AML-193 (cell line): ENCODE measurements at regions not wholly inside any gene's neighbourhood (a gene's known extent, or its start where the extent isn't known, plus 50 kb on each side); places are given as distances from the start of the nearest gene placed in this dataset.
A peak's percentile ranks its signal among the peaks of the same experiment; 100 is the strongest.

Experiments used
- DNase-seq, 2 experiments: peaks; one replicate each; lab custom pipeline; 2025; lab: John Stamatoyannopoulos, UW

DNA sequence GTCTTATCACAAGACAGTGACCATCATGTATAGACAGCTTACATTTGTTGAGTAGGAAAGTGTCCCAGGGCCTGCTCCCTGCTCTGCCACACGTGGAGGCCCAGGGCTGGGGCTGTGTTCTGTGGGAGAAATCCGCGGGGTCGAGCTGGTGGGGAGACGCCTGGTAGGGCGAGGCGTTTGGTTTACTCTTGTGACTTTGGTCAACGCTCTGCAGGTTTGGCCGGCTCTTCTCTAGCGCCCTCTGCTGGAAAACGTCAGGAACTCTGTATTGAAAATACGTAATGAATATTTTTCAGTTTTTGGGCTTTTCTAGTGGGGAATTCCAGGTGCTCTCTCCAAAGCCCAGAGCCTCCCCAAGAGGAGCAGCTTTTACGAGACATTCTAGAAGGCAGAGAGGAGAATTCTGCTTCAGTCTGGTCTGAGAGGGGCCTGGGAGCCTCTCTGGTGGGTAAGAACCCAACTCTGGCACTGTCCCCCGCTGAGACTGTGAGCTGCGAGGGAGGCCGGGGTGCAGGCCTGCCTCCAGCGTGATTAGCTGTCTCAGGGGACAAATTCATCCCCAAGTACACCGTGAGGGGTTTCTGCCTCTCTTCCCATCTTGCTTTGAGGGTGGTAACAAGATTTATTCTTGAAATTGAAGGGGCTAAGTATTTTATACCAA, 112.6 kb upstream of the RALGAPA2 start:
- DNase-seq: peak; percentile 60 to 68

DNA sequence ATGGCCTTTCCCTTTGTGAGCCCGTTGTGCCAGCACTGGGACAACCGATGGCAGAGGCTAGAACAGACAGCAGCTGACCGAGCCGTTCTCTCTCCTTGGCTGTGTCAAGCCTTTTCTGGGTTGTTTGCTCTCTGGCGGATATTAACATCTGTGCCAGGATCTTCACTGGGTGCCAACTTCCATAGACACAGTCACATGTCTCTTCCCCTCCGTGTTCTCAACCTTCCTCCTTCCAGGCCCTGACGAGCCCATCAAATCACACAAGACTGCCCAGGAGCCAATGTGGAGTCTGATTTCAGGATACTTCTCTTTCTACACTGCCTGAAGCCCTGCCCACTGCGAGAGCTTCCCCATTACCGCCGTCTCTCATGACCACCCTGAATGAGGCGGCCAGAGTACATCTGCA, 111.0 kb upstream of the RALGAPA2 start:
- no peak for DNase-seq

DNA sequence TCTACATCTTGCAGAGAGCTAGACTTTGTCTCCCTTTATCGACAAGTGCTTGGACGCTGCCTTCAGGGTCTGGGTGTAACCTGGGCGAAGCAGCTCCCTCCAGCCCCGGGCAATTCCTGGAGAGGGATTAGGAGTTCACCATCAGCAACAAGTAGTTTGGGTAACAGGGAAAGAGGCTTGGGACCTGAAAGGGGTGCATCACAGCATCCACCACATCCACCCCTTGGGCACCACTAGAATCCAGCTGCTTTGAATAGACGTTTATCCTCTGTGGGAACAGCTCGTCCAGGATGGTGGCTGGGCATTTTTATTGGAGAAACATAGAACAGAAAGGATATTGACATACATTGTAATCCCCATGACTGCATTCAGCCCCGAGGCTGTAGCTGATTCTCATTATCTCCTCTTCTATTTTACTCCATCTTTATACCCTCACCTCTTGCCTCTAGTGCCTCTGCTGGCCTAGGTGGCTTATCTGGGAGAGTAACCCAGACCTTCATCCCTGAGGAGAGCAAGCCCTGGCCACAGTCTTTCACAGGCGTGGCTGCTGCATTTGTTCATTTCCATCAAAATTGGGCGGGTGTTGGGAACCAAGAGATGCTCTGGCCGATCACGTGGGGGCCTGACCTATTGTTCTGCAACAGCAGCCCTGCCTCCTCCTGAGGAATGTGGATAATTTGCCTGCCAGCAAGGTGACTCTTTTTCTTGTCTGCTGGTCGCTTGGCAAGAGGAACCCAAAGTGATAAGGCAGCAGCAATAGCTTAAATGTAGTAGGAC, 109.2 kb upstream of the RALGAPA2 start:
- no peak for DNase-seq

DNA sequence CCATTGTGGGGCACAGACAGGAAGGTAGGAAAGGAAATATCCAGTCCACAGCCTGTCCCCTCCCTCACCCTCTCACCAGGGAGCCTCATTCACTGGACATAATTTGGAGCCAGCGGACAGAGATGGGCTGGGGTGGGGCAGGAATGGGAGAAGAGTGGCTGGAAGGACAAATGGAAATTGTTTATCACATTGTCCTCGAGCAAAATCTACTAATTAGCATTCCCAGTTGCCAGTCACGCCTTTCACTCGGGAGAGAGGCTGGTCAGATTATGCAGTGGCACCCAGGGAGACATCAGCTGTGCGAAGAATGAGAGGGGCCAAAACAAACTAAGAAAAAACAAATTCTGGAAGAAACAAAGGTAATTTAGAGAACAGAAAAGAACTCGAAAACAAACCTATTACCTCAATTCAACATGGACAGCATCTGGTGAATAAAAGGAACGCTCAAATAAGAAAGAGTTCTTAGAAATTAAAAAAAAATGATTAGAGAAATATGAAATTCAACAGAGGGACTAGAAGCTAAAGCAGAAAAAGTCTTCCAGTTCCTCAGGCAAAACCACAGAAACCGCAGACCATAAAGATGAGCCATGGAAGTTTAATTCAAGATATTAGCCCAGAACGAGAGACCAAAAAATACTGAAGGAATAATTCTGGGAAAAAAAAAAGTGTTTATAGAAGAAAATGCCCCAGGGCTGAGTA, 108.5 kb upstream of the RALGAPA2 start:
- peak; percentile 30 to 33 for DNase-seq

DNA sequence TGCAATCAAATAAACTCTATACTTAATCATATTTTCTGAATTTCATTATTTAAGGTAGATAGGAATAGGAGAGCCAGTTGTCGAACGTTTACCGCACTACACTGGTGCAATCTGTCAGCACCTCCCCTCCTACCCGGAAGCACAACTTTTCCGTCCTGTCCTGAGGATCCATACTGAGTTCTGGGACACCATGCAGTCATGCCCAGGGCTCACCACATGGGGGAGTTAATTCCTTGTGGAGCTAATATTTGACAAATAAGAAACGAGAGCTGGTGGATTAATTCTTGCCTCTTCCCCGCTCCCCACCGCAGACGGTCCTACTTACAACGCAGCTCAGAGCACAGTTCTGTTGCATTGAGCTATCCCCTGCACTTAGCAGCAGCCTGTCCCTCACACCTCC, 107.7 kb upstream of the RALGAPA2 start:
- no peak for DNase-seq

DNA sequence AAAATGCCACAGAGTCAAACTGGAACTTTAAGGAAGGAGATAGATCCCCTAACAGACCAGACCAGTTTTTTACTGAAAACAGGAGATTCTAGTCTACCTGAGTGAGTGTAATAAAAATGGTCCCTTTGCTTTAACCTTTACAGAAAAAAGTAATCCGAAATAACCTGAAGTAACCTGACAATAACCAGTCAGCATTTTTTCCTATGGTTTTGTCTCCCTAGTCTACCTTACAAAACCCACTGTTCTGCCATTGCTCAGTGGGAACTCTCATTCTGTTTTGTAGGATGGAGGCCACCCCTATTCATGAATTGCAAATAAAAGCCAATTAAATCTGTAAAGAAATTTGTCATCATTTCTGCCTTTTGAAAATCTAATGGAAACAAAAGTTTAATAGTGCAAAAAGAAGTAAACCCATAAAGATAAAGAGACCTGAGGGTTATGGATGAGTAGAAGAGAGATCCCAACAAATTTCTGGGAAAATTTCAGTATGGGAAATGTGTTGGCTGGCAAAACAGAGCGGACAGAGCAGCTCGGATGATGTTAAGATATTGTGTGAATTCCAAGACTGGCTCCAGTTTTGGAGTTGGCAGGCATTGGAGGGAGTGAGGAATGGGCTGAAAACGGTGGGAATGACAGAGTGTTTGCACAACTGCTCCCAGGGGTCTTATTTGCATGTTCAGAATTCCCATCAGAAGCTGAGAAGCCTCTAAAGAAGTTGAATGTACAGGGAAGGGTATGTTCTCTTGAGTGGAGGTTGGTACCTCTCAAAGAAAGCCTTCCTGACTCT, 104.7 kb upstream of the RALGAPA2 start:
- DNase-seq: no peak

DNA sequence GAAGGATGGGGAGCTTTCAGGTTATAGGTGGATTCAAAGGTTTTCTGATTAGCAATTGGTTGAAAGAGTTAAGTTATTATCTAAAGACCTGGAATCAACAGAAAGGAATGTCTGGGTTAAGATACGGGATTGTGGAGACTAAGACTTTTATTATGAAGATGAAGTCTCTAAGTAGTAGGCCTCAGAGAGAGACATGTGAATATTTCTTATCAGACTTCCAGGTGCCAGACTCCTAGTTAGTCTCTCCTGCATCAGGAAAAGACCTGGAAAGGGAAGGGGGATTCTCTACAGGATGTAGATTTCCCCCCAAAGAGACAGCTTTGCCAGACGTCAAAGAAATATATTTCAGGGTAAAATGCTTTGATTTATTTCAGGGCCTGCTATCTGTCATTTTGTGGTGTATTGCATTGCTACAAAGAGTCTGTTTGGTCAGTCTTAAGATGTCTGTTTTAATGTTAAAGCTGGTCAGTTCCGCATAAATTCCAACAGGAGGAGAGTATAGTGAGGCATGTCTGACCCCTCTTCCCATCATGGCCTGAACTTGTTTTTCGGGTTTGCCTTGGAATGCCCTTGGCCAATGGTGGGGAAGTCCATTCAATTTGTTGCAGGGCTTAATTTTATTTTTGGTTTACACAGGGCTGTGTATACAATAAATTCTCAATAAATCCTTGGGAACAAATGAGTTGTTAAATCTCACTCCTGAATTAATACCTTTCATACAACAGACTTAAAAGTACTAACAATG, 103.4 kb upstream of the RALGAPA2 start:
- no peak for DNase-seq

DNA sequence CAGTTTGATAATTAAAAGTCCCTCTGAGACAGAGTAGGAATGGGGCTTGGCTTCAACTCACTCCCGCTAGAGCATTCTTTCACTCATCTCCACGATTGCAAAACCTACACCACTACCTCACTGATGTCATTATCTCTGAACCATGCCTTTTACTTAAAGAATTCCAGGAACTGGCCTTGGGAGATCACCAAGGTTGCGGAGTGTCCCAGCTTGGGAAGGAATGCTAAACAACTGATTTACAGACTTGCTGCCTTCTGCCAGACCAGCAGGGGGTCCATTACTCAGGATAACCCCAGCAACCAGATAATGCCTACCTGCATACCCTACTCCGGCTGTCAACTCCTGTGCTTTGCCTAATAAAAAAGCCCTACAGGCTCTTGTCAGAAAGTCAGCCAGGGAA, 102.2 kb upstream of the RALGAPA2 start:
- DNase-seq: no peak

DNA sequence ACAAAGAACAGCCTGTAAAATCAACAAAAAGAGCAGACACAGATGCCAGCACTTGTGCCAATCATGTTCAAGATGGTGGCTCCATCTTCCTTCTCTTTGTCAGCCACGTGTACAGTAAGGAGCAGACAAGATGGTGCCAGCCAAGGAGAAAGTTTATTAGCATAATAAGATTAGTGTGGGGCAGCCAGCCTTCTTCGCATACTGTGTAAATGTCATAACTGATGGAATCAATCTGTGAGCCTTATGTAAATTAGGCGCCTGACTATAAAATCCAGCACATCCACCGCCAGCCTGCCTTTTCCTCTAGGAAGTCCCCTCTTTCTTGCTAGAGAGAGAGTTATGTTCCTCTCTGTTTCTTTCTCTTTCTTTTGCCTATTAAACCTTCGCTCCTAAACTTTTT, 99.7 kb upstream of the RALGAPA2 start:
- no peak for DNase-seq

DNA sequence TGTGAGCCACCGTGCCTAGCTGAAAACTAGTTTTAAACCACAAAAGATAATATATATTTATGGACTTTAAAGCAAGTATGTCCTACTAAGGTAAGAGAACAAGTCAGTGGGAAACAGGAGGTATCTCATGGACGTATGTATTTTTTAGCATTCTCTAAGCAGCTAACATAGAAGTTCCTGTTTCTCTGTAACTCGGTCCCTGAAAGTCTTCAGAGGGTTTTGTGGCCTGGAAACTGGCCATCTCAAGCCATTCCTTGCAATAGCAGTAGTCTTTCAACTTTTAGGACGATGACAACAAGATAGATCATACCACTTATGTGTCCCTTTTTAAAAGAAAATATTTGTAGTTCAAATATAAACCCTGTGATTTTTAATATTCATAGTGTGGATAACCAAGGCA, 95.6 kb upstream of the RALGAPA2 start:
- DNase-seq: peak; percentile 78 to 87

DNA sequence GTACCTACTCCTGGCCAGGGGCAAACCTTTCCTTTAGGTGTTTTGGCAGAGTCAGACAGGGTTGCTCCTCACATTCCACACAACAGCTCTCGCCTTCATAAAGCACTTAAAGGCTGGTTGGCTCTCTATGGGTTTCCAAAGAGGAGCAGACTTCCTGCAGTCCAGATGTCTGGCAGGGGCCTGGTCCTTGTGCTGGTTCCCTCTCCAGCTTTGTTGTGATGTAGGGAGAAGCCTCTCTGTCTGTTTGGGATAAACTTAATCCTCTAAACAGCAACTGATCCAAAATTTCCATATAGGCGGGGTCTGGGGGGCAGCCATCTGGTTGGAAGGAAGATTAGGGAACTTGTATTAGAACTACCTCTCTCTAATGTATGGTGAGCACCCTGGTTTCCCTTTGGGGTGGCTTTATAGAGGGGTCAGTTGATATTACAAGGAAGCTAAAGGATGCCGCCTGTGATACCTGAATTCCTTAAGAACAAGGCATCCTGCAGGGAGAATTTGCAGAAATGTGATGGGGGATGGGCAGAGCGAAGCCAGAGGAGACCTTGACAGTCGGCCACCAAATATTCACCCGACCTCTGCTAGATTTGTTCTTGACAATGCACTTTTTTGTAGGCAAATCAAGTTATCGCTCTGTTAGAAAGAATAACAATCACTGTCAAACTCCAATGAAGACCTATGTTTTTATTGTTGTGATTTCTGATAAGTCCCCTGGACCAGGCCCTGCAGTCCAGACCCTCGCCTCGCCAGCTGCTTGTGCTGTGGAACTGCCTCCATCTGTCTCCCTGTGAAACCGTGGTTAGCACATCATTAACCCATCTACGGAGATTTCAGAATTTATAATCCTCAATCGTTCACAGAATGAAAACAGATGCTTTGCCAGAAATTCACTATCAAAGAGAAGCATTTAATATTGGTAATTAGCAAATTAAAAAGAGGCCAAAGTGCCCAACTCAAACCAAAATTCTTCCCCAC, 94.0 kb upstream of the RALGAPA2 start:
- no peak for DNase-seq

DNA sequence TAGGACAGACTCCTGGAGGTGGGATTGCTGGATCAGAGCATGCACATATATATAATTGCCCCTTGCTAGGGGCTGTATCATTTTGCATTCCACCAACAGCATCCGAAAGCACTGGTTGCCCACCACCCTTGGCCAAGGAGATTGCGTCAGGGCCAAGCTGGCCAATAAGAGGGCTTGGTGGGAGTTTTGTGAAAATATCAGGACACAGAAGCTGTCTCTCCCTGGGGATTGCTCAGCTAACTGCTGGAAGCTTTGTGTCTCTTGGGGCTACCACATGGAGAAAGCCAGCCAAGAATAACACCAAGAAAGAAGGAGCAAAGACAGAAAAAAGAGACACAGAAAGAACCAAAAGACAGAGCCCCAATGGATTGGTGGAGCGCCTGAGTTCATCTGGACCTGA, 90.6 kb upstream of the RALGAPA2 start:
- DNase-seq: no peak

DNA sequence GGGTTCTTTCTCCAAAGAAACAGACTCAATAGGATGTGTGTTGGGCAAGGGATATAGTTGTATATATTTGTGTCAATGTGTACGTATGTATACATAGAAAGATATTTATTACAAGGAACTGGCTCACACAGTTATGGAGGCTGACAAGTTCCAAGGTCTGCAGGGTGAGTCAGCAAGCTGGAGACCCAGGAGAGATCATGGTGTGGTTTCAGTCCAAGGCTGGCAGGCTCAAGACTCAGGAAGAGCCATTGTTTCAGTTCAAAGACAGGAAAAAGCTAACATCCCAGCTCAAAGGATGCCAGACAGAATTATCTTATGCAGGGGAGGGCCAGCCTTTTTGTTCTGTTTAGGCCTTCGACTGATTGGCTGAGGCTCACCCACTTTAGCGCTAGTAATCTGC, 89.9 kb upstream of the RALGAPA2 start:
- DNase-seq: no peak

DNA sequence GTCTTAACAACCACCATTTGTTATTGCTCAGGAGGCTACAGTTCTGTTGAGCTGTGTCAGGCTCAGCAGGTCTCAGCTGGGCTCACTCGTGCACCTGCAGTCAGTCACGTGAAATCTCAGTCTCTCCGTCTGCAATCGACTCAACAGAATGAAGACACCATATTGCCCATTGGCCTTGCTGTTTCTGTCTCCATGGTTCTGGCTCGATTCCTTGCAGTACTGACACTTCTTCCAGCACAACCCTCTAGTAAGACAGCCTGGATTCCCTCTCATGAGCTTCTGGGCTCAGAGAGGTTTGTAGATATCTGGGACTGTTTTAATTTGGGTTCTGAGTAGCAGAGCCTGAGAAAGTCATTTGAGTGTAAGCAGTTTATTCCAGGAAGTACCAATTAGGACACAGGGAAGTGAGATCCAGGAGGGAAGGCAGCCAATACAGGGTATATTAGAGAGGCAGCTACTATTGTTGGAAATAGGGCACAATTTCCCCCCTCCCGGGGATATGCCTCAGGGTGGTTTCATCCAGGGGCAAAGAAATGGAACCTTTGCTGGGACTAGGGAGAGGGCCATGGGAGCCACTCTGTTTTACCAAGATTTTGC, 87.4 kb upstream of the RALGAPA2 start:
- no peak for DNase-seq

DNA sequence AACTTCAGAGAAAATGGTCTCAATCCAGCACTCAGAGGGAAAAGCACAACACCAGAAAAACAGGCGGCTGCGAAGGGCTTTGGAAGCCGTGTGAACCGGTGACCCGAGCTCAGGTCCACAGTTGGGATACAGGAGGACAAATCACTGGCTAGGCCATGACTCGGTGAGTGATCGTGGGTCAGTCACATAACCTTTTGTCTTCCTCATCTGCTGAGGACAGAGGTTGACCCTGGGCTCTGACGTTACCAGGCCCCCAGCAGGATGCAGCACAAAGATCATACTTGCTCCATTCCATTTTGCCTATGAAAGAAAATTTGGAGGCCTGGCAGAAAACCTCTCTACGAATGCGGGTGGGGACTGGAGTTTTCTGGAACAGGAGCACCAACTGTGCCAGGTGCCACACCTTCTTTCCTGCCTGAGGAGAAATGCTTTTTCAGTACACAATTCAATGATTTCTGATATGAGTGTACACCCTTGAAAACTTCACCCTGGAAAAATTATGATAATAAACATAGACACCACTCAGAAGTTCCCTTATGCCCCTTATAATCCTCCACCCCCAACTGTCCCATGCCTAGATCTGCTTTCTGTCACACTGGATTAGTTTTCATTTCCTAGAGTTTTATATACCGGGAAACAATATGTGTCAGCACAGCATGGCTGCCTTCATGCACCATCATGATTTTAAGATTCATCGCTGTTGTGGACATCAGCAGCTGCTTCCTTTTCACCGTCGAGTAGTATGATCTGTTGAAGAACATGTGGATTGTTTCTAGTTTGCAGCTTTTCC, 85.3 kb upstream of the RALGAPA2 start:
- no peak for DNase-seq

DNA sequence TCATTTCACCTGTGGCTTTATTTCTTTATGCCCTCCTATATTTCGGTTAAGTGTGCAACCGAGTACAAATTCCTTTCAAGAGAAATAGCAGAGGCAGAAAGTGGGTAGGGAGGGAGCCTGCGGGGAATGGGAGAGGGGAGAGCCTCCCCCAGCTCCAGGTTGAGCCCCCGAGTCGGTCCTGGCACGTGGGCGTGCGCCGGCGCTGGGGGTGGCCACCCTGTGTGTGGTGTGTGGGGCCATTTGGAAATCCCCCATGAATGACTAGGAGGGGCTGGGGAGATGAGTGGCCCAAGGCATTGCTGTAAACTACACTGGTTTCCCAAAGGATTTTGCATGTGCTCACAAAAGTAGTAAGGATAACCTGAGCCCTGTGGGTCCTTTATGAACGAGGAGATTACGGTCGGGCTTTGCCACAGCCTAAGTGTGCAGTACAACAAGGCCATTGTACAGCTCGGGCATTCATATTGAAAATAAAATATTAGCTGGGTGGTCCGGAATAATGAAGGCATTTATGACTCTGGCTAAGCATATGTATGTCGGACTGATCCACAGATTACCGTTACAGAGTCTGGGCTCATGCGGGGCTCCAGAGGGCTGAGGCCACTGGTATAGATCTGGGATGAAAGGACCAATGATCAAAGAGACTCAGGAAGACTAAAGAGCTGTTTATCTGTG, 84.5 kb upstream of the RALGAPA2 start:
- no peak for DNase-seq

DNA sequence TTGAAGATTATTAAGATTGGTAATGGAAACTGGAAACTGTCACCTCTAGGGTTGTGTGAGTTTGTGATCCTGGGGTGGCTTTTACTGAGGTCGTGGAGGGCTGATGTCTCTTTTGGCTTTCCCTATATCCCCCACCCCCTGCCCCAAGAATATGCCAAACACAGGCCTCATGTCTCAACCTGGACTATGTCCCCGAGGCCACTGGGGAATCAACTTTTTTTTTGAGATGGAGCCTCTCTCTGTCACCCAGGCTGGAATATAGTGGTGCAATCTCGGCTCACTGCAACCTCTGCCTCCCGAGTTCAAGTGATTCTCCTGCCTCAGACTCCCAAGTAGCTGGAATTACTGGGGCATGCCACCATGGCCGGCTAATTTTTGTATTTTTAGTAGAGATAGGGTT, 83.3 kb upstream of the RALGAPA2 start:
- DNase-seq: no peak

DNA sequence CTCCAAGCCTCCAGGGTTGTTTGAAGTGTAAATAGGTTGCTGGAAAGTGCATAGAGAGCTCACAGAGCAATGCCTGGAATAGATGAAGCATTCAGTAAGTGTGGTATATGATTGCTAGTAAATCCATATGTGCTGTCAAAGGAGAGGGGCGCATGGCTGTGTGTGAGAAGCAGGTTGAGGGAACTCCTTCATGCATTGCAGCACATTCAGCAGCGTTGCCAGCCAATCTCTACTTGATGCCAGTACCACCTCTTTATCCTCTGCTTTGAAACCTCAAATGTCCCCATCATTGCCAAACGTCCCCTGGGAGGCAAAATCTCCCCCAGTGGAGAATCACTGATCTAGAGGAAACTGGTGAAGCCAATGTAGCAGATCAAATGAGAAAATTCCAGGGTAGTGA, 82.7 kb upstream of the RALGAPA2 start:
- DNase-seq: no peak

DNA sequence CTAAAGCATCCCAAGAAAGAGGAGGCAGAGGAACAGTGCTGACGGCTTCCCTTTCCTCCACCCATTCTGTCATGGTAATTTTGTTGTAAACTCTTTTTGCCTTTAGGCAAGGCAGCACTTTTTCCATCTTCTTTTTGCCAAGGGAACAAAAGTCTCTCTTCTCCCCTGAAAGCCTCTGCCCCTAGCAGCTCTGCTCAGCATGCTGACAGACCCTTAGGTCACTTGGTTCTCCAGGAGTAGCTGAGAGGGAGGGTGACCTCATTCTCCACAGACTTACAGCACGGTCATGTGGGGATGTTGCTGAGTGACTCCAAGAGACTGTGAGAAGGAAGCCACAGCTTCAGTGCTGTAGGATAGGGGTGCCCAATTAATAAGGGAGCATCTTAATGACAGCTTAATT, 81.1 kb upstream of the RALGAPA2 start:
- DNase-seq: no peak
